GM21528 (cell line): ENCODE measurements at regions not wholly inside any gene's neighbourhood (a gene's known extent, or its start where the extent isn't known, plus 50 kb on each side); places are given as distances from the start of the nearest gene placed in this dataset.

ENCODE experiments used
- ATAC-seq: cut with Tn5 transposase; IDR thresholded peaks from one replicate; pipeline ENCODE4 v1.9.1; 2021; ENCODE audit warnings: mild to moderate bottlenecking, moderate library complexity; ENCODE audit not compliant: unreplicated experiment, low FRiP score

DNA sequence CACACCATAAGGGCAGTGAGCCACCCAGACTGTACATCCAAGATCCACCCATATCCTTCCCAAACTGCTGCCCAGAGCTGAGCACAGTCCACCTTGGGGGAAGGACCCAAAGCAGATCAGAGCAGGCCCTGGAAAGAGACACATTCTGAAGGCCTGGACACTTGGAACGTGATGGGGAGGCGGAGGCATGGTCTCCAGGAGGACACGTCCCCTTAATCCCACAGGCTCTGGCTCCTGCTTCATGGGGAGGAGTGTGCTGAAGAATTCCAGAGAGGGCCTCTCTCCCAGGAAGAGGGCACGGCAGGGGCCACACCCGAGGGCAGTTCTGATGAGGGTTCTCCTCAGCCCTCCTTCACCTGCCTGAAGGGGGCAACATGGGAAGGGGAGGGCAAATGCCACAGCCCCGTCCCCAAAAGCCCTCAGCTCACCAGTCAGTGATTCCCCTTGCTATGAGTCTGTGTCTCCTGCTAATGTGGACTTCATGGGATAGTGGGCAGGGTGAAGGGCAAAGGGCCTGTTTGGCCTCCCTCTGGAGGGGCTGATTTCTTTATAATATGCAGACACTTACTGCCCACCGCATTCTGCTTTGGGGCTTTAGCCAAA is 276.8 kb downstream of the ENC1 start:
- ATAC-seq, result no peak

DNA sequence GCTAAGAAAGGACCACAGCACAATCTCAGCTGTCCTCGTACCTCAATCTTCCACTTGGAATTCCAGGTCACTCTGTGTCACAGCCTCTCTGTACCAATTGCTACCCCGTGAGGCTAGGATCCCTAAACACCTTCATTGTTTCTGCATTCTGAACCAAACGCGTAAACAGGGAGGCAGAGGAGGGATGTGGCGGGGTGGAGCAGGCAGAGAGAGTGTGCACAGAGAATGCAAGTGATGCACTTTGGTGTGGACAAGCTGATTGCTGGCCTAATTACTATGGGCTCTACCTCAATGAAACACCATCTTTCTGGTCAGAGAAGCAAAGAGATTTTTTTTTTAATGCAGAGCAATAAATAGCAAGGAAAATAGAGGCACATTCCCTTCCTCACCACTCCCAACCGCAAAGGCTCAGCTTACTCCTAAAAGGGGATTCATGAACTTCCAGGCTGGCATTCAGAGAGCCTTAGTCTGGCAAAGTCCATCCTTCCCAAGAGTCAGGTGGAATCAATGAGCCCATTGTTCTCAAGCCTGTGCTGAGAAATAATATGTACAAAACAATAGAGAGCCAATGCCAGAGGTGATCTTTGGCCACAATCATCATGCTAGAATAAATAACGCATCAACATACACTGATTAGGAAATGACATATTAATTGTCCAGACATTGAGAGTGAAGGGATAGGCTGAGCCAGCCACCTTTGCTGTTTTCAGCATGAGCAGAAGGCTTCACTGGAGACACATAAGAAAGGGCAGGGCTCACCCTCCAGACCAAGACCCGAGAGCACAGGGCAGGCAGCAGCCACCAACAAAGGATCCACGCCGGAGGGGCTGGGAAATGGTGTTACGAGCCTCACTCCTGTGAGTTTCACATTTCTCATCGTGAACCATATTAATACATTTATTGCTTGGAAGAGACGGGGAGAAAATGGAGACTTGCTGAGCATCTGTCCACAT is 278.8 kb downstream of the ENC1 start:
- no peak for ATAC-seq

DNA sequence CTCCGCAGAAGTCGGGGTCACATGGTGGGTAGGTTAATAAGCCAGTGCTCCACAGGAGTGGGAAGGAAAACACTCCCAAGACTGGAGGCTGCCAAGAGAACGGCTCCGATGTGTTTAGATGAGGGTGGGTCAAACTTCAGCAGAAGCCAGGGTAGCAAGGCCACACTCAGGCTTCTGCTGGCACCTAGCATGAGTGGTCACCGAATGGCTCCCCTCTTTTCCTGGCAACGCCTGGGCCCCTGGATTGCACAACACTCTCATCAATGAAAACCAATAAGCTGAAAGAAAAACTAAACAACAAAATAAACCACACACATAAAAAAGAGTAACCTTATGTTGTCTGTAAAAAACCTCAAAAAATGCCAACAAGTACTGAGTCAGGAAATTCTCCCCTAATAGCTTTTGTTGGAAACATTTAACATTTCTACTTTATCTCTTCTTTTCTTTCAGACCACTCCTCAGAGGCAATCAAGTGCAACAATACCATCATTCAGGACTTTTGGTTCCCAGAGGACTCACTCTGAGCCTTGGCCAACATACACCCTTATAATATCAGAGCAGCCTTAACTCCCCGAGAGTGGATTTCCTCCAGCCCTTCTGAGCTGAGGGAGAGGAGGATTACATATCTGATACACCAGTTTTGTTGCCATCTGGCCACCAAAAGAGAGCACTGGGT is 279.9 kb downstream of the ENC1 start:
- ATAC-seq, result no peak

DNA sequence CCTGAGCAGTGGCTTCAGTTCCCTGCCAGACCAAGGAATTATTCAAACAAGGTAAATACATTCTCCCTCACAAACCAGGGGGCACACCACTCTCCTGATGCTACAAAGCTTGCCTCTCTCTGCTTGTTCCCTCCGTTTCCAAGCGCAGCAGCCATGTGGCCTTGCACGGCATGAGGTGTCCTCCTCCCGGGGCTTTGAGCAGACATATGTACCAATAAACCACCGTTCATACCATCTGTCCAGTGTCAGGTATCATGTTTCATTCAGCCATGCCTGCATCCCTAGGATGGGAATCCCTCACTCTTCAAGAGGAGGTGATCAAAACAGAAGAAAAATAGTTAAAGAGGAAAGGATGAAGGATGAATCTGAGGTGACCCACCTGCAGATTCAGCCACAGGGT is 282.7 kb downstream of the ENC1 start:
- no peak for ATAC-seq

DNA sequence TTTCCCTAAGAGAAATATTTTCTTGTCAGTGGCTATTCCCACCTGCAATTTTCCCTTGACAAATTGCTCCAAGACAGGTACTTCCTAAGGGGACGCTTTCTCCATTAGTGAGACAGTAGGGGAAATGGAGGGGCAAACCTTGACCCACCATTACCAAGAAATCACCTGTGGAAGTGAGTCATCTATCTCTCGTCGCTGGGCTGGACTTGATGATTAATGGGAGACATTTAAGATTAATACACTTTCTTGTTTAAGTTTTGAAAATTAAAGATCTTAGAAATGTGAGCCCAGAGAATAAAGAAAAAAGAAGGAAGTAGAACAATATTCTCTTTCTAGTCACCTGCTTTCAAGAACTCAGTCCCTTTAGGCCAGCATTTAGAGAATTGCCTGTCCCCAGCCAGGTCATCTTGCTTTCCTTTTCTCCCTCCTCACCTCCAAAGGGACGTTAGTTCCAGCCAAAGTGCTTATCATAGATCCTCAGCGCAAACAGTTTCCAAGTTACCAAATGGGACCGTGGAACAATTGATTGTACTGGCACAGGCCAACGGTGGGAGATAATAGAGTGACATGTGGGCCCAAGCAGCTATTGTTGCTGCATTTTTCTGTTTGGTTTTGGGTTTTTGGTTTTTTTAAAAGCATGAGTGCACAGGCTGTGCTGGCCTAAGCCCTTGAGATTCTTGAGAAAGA is 284.4 kb downstream of the ENC1 start:
- ATAC-seq, result no peak

DNA sequence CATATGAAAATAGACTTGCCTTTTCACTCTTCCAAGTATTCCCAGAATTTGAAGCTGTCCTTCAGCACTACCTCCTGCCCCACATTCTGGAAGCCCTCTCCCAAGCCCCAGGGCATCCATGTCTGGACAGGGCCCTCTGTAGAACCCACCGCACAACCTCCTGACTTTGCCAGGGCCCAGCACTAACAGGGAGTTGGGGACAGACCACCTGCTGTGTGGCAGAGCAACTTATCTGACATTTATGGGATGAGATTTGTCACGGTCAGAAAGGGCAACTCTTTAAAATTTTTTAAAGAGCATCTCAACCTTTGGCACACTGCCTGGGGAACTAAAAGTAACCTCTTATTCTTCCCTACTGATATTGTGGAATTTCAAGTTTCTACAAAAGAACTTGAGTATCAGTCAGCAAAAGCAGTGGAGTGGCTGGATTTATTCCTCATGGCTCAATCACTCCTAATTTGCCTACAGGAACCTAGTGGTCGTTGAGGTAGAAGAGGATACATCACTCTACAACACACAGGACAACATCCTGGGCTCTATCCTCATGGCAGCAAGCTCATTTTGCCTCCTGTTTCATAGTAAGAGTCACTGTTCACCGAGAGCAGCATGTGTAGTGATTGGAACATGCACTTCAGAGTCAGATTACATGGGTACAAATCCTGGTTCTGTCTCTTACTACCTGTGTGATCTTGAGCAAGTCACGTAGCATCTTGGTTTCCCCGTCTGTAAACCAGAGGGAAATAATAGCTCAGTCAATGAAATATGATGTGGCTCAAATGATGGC is 285.3 kb downstream of the ENC1 start:
- ATAC-seq, result no peak

DNA sequence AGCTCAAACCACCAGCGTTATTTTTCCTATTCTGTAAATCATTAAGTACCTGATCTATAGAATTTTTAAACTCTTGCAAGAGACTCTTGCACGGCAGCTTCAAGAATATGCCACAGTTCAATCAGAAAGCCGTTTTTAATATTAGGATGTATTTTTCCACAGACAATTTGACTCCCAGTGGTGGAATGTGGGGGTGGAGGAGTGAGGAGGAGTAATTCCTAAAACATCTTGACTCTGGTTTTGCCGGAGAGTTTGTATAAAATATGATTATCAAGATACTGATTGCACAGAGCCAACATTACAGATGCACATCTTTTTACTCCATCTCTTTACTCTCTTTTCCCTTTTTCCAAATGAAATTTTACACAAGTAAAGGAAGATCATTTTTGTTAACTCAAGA is 288.3 kb downstream of the ENC1 start:
- ATAC-seq, result no peak

DNA sequence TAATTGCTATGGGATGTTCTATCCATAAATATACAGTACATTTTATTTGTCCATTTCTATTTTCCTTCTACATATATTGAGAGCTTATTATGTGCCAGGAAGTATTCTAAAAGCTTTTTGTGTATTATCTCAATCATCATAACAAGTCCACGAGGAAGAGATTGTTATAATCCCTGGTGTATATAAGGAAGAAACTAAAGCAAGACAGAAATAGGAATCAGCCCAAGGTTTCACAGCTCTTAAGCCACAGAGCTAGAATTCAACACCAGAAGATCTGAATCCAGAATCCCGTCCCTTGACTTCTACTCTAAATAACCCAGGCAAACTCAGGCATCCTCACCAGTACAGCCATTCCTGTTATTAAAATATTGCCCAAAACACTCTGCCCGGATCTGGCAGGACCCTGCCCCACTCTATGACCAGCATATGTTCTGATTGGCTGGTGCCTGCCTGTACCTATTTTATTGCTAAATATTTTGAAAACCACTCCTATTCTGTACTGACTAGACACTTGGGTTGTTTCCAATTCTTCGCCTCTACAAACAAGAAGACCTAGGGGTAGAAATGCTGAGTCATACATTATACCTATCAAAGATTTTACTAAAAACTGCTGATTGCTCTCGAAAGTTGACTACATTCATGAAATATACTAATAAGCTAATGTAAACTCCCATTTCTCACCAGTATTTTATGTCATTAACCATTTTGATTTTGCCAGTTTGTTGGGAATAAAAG is 297.4 kb downstream of the ENC1 start:
- no peak for ATAC-seq

DNA sequence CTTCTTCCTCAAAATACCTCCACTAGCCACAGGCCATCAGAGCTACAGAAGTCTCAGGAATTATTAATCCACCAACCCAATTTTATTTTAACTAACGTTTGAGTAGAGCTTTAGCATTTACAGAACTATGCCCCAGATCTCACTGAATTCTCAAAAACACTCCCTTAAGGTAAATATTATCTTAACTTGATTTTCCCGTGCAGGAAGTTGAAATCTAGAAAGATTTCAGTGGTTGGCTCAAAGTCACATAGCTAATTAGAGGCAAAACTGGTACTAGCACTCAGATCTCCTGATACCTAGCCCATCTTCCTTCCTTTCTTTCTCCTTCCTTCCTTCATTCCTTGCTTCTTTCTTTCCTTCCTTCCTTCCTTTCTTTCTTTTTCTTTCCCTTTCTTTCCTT is 298.3 kb downstream of the ENC1 start:
- no peak for ATAC-seq

DNA sequence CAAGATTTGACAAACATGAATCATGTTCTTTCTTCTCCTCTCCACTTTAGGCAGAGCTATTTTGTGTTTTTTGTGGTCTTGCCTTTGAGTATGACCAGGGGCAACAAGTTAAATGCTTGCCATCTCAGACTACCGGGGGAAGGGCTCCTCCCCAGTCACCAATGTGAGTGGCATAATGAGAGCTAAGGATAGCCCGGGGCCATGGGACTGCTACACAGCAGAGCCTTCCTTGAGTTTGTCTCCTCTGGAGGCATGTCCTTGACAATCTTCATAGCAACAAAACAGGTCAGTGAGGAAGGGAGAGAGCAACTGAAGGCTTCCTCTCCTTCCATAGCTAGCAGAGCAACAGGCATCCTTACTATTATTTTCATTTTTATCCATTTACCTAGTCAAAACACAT is 299.3 kb downstream of the ENC1 start:
- no peak for ATAC-seq

DNA sequence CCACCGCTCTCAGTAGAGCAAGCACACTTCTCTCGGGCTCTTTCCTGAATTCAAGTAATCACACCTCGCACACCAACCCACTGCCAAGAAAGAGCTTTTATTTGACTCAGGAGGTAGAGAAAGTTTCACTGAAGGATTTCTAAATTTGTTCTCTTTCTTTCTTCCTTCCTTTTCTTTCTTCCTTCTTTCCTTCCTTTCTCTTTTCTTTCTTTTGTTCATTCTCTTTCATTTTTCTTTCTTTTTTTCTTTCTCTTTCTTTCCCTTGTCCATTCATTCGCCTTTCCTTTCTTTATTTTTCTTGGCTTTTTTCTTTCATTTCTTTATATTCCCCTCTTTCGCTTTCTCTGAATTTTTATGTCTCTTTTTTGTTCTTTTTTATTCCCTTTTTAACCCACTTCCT is 300.1 kb downstream of the ENC1 start:
- no peak for ATAC-seq

DNA sequence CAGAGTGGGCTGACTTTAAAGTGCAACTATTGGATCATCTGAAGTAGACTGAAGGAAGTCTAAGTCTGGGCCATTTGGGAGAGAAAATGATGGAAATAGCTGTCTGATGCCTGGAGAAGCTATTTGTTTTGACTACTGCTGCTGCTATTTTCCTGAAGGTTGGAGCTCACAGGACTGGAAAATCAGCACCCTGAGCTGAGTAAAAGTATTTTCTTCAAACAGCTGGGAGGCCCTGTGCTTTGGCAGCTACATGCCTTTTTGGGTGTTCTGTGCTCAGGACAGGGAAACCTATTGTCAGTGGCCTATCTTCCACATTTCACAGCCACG is 302.6 kb downstream of the ENC1 start:
- ATAC-seq, result no peak

DNA sequence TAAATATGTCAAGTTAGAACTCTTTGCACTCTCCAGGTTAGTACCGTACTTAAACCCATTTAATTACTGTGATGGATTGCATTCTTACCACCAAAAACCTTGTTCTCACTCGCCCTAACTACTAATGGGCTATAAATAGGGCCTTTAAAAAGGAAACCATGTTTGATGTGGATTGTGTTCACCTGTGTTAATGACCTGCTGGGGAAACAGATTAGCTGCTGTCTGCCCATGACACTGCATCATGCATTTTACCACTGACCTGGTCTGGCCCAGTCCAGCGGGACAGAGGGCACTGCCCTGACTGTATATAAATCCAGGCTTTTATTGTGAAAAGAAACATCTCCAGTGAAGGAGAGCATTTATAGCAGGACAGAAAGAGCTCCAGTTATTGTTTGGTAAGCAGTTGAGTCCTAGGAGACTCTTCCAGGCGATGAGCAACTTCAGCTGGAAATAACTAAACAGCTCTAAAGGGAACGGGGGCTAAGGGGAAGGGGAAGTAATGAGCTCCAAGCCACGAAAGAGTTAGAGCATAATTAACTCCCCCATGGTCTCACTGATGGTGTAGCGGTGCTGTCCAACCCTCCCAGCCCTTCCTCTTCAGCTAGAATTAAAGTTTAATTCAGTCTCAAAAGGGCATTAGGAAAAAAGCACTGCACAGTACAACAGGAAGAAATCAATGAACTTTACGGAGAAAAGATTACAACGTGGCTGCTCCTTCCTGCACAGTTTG is 303.1 kb downstream of the ENC1 start:
- no peak for ATAC-seq

DNA sequence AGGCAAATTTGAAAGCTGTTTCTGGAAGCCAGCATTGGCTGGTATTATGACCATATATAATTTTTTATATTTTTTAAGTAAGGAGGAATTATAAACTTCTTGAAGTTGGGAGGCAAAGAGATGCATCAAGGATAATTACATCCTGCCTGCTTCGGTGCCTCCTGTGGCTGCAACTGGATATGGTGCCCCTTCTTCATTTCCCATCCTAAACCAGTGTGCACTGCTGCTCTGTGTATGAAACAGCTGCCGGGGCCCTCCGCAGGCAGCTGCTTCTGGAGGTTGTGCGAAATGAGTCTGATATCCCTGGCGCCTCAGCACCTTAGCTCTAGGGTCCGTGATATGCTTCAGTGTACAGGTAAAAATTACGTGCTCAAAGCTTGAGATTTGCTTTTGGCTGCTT is 304.2 kb downstream of the ENC1 start:
- ATAC-seq, result no peak

DNA sequence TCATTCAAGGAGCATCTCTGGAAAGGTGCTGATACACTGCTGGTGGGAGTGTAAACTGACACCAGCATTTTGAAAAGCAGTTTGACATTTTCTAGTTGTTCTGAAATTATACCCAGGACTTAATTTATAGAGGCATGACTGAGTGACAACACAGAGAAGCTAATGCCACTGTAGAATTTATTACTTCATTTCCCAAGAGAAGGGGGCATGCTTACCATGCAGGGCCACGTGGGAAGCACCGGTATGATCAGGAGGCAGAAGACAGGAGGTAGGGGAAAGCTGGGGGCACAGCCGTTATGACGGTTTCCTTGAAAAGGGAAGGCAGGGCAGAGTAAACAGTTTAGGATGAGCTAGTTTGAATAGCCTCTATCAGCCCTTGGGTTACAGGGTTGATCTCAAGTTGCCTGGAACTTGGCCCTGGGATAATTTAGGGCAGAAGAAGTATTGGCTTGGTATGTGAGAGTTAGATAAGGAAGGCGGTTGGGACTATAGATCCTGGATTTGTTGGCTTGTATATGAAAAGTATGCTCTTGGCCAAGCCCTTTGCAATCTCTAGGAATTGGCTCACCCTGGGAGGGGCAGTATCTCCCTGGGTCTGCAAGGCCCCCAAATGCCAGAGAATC is 305.7 kb downstream of the ENC1 start:
- no peak for ATAC-seq

DNA sequence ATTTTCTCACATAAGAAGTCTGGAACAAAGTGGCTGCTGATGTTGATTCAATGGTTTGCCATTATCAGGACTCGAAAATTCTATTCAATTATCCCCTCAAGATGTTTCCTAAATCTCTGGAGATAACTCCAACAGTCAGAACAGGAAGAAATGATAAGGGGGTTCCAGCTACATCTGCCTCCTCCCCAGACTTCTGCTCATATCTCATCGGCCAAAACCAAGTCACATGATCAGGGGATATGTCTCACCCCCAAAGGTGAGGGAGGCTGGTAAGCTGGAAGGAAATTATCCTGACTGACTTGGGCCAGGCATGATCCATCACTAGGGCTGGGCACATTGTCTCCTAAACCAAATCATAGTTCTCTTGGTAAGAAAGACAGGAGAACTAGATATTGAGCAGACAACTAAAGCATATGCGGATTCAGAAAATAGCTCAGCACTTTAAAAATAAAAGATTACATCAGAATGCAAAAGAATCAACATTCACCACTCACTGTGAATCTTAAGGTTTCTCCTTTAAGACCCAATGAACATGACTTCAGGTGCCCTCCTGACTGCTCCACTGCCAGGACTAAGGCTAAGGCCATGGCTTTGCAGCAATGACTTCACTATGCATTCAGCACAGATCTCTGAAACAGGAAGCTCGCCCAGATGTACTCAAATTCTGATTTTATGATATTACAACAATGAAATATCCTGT is 306.3 kb downstream of the ENC1 start:
- no peak for ATAC-seq

DNA sequence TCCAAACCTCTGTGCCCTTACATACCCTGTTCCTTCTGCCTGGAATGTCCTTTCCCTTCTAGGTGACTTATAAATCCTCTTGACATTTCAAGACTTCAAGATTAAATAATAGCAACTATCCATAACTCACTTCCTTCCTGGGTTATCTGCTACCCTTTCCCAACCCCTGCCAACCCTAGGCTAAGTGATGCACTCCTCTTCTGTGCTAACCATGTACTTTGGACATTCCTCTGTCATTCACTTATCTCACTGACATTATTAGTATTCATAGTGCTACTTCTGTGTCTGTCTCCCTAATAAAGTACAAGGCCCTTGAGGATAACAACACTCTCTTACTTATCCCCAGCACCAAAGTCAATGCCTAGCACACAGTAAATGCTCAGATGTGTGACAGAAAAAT is 307.1 kb downstream of the ENC1 start:
- no peak for ATAC-seq

DNA sequence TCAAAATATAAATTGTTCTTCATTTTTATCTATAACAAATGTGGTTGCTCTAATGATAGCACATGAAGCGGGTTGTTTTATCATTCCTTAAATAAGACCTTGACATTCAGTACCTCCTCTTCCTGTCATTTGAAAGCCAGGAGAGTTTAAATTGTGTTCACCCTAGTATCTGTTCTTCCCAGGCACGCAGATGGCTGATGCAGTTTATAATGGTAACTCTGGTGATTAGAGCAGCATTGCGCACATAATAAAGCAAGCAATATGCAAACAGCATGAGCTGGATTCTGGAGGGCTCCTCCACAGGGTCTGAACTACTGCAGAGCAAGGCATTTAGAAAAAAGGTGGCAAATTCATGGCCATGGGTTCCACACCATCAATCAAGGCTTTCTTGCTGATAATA is 307.8 kb downstream of the ENC1 start:
- ATAC-seq, result no peak
